Panc1 (cell line): ENCODE measurements at regions not wholly inside any gene's neighbourhood (a gene's known extent, or its start where the extent isn't known, plus 50 kb on each side); places are given as distances from the start of the nearest gene placed in this dataset.
"Not testable (repeated sequence)": the region's sequence is repeated elsewhere in the genome, so short reads cannot be mapped to it uniquely, and the experiment has no call there.

ENCODE experiments used
- ATAC-seq: fragments of 200-7000 bp; cut with Tn5 transposase; 2 replicates; pipeline ENCODE4 v1.9.1; 2020; ENCODE audit warnings: mild to moderate bottlenecking, moderate library complexity
- BruUV-seq: library from RNA; stranded (reverse); fragments of 400-500 nt; replicated peaks from 2 replicates; lab custom pipeline; 2021; lab: Mats Ljungman, UMichigan
- CTCF ChIA-PET: fragments of 300-600 bp; sonication (Branson Sonifier 250); formaldehyde crosslinking; loops from one replicate; lab custom pipeline; 2022; ENCODE audit warnings: antibody characterized with exemption; lab: Charles Lee
- POLR2A ChIA-PET: fragments of 300-600 bp; sonication (Branson Sonifier 250); formaldehyde crosslinking; loops from one replicate; lab custom pipeline; 2022; ENCODE audit warnings: antibody characterized with exemption; lab: Charles Lee
- DNase-seq: peaks from one replicate; pipeline ENCODE4 v3.0.0-alpha.2; 2010; ENCODE audit warnings: low read depth, low spot score
- H3K27ac ChIP-seq: 2 replicates; pipeline ENCODE4 v1.5.1; 2011; ENCODE audit warnings: mild to moderate bottlenecking, low read length, inconsistent platforms
- H3K27me3 ChIP-seq: fragments of 200-500 bp; sonication (Bioruptor generic); 2 replicates; pipeline ENCODE4 v1.6.0; 2014; ENCODE audit warnings: low read length, inconsistent platforms; ENCODE audit not compliant: control insufficient read depth, insufficient read depth
- H3K36me3 ChIP-seq: fragments of 200-500 bp; sonication (Bioruptor generic); 2 replicates; pipeline ENCODE4 v1.5.1; 2014; ENCODE audit warnings: inconsistent platforms, mild to moderate bottlenecking, low read length, moderate library complexity; ENCODE audit not compliant: control insufficient read depth, insufficient read depth
- H3K4me1 ChIP-seq: 2 replicates; pipeline ENCODE4 v1.5.1; 2011; ENCODE audit warnings: inconsistent platforms, mild to moderate bottlenecking, low read length, moderate library complexity; ENCODE audit not compliant: control insufficient read depth, insufficient read depth
- H3K4me3 ChIP-seq, 2 experiments: 2 replicates each; pipeline ENCODE4 v1.5.1; 2011 to 2012; ENCODE audit warnings: low read depth in 2 of 2, low read length in 2 of 2, mild to moderate bottlenecking in 2 of 2, inconsistent platforms in 1 of 2, moderate library complexity in 1 of 2
- H3K9me3 ChIP-seq: fragments of 200-500 bp; sonication (Bioruptor generic); 2 replicates; pipeline ENCODE4 v1.5.1; 2014; ENCODE audit warnings: low read depth, mild to moderate bottlenecking, inconsistent platforms, low read length, moderate library complexity; ENCODE audit not compliant: control insufficient read depth, insufficient read depth
- POLR2AphosphoS5 ChIP-seq: IDR thresholded peaks from 2 replicates; pipeline ENCODE4 v1.6.1; 2012; ENCODE audit warnings: mild to moderate bottlenecking, low read depth, low read length, moderate library complexity
- REST ChIP-seq, 2 experiments: IDR thresholded peaks; 2 replicates each; pipeline ENCODE4 v1.6.1; 2011 to 2012; ENCODE audit warnings: low read depth in 2 of 2, control low read depth in 1 of 2, low read length in 1 of 2, mild to moderate bottlenecking in 1 of 2, moderate library complexity in 1 of 2; ENCODE audit not compliant: insufficient read depth in 1 of 2
- SIN3A ChIP-seq: IDR thresholded peaks from 2 replicates; pipeline ENCODE4 v1.6.1; 2012; ENCODE audit warnings: low read depth, mild to moderate bottlenecking, low read length, moderate library complexity, borderline replicate concordance; ENCODE audit not compliant: insufficient read depth
- TCF7L2 ChIP-seq: IDR thresholded peaks from 2 replicates; pipeline ENCODE4 v1.6.1; 2011; ENCODE audit warnings: mild to moderate bottlenecking, low read depth, low read length, inconsistent platforms
- in situ Hi-C: cut with HindIII; loops from 2 replicates; pipeline ENCODE4 v1.10.0; 2016; ENCODE audit warnings: low sequenced_read_pairs, low pct_unique_long_range_greater_than_20kb
- intact Hi-C: fragments of 100-400 bp; cut with micrococcal nuclease; formaldehyde crosslinking; loops from one replicate; pipeline ENCODE4 v1.10.0; 2022; ENCODE audit not compliant: unreplicated experiment
- TF ChIP-seq, protein P1 (sequence below): fragments of 450-650 bp; IDR thresholded peaks from 2 replicates; pipeline ENCODE4 v1.5.1; 2017; ENCODE audit warnings: mild to moderate bottlenecking

DNA sequence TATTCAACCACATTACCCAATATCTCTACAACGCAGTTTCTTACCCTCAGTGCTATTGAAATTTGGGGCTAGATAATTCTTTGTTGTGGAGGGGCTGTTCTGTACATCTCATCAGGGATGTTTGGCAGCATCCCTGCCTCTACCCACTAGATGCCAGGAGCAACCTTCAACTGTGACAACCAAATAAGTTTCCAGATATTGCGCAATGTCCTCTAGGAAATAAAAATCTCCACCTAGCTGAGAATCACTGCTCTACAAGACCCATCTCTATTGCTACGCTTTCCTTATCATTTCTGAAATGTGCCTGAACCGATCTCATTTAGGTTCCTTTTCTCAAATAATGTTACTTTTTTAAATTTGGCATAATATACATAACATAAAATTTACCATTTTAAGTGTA, 155.2 kb upstream of the G2E3 start:
- no peak for DNase-seq
- intact Hi-C loops (no loop called here), in situ Hi-C loops (no loop called here)
- H3K9me3 ChIP-seq = no peaks in the 10 kb centered on the region
- no TSS peak for BruUV-seq
- no peak for ATAC-seq
- H3K27me3 ChIP-seq = no peaks in the 10 kb centered on the region
- CTCF ChIA-PET = no interaction called here
- no peak overlapping the region for H3K4me3 ChIP-seq
- H3K36me3 ChIP-seq = no peaks in the 10 kb centered on the region
- no peak overlapping the region for H3K27ac ChIP-seq
- no peaks in the 10 kb centered on the region for H3K4me1 ChIP-seq
- POLR2A ChIA-PET = no interaction called here
- TF ChIP-seq SIN3A (no peak), TCF7L2 (no peak), POLR2AphosphoS5 (no peak), REST (IDR thresholded peaks at IDR 0.05; ENCODE audit: insufficient read depth in 1 of 2, low read depth in 2 of 2, low read length in 1 of 2) (no peak)
- TF ChIP-seq, protein P1, sequence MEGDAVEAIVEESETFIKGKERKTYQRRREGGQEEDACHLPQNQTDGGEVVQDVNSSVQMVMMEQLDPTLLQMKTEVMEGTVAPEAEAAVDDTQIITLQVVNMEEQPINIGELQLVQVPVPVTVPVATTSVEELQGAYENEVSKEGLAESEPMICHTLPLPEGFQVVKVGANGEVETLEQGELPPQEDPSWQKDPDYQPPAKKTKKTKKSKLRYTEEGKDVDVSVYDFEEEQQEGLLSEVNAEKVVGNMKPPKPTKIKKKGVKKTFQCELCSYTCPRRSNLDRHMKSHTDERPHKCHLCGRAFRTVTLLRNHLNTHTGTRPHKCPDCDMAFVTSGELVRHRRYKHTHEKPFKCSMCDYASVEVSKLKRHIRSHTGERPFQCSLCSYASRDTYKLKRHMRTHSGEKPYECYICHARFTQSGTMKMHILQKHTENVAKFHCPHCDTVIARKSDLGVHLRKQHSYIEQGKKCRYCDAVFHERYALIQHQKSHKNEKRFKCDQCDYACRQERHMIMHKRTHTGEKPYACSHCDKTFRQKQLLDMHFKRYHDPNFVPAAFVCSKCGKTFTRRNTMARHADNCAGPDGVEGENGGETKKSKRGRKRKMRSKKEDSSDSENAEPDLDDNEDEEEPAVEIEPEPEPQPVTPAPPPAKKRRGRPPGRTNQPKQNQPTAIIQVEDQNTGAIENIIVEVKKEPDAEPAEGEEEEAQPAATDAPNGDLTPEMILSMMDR = no peak

DNA sequence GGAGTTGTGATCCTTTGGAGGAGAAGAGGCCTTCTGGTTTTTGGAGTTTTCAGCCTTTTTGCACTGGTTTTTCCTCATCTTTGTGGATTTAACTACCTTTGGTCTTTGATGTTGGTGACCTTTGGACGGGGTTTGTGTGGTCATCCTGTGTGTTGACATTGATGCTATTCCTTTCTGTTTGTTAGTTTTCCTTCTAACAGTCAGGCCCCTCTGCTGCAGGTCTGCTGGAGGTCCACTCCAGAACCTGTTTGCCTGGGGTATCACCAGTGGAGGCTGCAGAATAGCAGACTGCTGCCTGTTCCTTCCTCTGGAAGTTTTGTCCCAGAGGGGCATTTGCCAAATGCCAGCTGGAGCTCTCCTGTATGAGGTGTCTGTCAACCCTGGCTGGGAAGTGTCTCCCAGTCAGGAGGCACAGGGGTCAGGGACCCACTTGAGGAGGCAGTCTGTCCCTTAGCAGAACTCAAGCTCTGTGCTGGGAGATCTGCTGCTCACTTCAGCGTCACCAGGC, 149.4 kb upstream of the G2E3 start:
- intact Hi-C loops, H3K27ac ChIP-seq, in situ Hi-C loops, BruUV-seq, ATAC-seq, H3K9me3 ChIP-seq, POLR2A ChIA-PET, DNase-seq, H3K4me3 ChIP-seq, H3K4me1 ChIP-seq, H3K36me3 ChIP-seq, H3K27me3 ChIP-seq, CTCF ChIA-PET: not testable (repeated sequence)

GRCh38 chr14:30410986-30411385, 148.0 kb upstream of the G2E3 start:
- POLR2A ChIA-PET = no interaction called here
- no peak for DNase-seq
- intact Hi-C loops = no loop called here
- TF ChIP-seq POLR2AphosphoS5 = no peak
- TF ChIP-seq, protein P1 = no peak
- no peak for TF ChIP-seq REST (IDR thresholded peaks at IDR 0.05; ENCODE audit: insufficient read depth in 1 of 2, low read depth in 2 of 2, low read length in 1 of 2)
- TF ChIP-seq SIN3A = no peak
- no peak for TF ChIP-seq TCF7L2
- ATAC-seq = no peak
- Histone ChIP-seq H3K4me1 (no peaks in the 10 kb centered on the region), H3K9me3 (no peaks in the 10 kb centered on the region), H3K27me3 (no peaks in the 10 kb centered on the region), H3K4me3 (no peak overlapping the region), H3K36me3 (no peaks in the 10 kb centered on the region), H3K27ac (no peak overlapping the region)
- CTCF ChIA-PET = no interaction called here
- in situ Hi-C loops = no loop called here
- BruUV-seq = no TSS peak

GRCh38 chr14:30413184-30413583, 145.8 kb upstream of the G2E3 start:
- H3K27ac ChIP-seq, H3K36me3 ChIP-seq, in situ Hi-C loops, intact Hi-C loops, H3K4me1 ChIP-seq, CTCF ChIA-PET, H3K9me3 ChIP-seq, DNase-seq, BruUV-seq, ATAC-seq, POLR2A ChIA-PET, H3K27me3 ChIP-seq, H3K4me3 ChIP-seq: not testable (repeated sequence)
